HG02798 (cell line): ENCODE measurements at regions not wholly inside any gene's neighbourhood (a gene's known extent, or its start where the extent isn't known, plus 50 kb on each side); places are given as distances from the start of the nearest gene placed in this dataset.

ENCODE experiments used
- ATAC-seq: cut with Tn5 transposase; IDR thresholded peaks from one replicate; pipeline ENCODE4 v1.9.1; 2021; ENCODE audit warnings: mild to moderate bottlenecking; ENCODE audit not compliant: unreplicated experiment, poor library complexity

DNA sequence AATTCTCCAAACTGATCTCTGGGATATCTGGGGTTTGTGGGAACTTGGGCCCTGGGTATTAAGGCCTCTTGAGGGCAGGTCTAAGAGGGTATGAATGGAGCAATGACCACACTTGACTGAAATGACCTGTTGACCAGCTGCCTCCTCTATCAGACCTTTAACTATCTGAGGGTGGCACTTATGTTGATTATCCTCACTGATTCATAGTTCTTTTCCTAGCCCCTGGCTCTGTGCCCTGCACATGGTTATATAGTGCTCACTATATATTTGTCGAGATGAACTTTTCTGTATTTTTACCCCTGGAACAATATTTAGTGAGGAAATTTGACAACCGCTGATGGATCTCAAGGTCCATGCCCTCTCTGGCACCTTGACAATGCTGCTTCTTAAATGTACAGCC is 305.5 kb upstream of the PLET1 start:
- ATAC-seq = no peak

DNA sequence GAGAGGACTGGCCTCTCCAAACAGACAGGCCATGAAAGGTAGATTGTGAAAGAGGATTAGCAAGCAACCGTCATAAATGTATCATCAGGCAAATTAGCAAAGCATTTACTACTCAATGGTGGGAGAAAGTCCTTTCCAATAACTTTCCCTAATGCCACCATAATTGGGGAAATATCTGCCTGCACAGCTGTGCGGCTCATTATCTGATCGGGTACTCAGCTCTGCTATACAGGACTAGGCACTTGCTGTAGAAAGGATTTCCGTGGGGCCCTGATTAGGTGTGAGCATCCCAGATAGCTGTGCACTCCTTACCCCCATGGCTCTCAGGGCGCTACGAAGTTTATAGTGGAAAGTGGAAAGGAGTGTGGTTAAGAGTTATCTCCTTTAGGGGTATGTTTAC is 309.7 kb upstream of the PLET1 start:
- ATAC-seq = no peak

DNA sequence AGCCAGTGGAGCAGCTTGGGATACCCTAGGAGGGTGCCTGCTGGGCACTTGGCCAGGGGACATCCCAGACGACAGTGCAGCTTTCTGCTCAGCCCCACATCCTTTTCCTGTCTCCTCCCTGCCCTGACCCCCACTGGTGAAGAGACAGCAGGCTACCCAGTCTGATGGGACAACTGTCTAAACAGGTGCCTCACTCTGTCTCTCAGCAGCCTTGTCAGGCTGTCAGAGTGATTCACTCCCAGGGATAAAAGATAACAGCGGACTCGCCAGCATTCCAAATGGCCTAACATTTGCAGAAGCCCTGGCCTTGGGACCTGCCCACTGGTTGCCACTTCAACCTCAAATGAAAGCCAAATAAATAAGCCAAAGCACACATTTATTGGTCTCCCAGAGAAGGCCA is 318.6 kb upstream of the PLET1 start:
- ATAC-seq = no peak

DNA sequence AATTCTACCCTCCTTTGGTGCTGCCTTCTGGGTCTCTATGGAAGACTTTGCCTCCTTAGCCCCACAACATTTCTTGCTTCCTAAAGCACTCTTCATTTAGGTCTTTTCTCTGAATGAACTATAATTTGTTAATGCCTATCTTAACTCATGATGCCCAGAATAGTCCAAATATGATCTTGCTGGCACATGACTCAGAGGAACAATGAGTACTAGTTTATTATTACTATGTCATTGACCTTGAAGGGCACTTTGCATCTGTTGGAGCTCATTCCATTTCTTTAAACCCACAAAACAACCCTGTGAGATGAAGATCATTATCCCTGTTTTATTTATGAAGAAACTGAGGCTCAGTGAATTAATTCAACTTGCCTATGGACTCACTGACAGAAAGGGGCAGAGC is 320.2 kb upstream of the PLET1 start:
- no peak for ATAC-seq

DNA sequence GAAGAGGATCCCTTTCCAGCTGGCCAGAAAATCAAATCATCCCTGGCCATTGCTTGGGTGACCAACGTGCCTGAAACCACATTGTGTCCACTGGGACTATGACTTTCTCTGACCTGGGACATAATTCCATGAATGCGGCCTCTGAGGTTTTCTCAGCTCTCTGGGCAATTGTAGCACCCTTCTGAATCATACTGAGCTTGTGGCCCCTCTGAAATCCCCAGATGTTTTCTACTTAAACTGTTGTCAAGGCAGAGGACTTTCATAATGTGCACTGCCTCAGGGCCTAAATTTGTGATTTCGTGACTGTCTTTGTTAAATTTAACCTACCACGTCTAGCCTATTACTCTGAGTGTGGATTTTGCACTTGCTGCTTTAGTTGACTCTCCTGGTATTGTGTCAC is 321.1 kb upstream of the PLET1 start:
- peak; percentile 31 for ATAC-seq

DNA sequence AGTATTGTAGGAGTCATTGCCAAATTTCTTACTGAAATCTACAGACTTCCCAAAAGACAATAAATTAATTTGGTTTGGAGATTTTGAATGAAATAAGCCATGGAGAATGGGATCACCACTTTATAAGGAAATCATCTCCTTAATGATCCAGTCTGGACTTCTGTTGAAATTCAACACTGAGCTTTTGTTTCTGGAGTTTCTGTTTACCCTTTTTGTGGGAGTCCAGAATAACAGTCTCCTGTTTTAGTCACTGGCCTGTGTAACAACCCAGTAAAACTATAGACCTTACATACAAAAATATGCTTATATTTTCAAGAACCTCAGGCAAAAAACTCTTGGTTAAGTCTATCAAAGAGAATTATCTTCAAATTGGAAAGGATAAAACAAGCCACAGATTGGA is 321.7 kb upstream of the PLET1 start:
- no peak for ATAC-seq

DNA sequence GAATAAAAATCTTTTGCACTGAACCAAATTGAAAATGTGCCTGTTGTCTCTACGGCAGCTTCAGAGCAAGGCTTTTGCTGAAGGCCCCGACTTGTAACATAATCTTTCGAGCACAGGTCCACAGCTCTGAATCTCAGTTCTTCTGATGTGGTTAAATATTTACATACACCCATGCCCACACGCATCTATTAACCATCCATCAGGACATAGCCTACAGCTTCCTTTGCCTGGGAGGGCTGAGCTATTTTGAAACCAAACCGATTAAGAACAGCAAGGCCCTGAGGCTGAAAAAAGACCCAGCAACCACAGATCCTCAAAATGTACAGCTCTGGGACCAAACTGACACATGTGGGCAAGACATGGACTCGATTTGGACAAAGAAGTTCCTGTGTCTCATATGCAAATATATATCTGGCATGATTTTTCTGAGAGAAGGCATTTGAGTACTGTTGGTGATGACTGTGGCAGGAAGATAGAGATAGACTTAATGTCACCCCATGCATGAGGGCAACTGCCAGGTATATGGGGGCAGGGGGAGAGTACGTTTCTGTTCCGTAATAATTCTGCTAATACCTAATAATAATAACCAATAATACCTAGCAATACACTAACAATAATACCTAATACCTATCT is 322.7 kb upstream of the PLET1 start:
- peak; percentile 88 for ATAC-seq

DNA sequence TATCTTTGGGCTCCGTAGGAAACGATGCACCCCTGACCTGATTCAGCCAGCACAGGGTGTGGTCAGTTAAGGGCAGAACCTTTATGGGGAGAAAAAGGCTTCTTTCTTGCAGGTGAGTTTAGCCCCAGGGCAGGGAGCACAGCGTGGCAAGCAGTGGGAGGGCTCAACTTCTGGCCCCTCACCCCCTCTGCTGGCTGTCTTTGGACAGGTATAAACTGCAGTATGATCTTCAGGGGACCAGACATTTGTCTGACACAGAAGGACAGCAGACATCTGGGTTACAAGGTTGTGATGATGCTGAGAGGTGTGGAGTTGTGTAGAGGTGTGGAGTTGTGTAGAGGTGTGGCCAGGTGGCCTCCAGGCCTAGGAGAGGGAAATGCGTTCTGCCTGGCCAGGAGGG is 324.0 kb upstream of the PLET1 start:
- ATAC-seq = no peak

DNA sequence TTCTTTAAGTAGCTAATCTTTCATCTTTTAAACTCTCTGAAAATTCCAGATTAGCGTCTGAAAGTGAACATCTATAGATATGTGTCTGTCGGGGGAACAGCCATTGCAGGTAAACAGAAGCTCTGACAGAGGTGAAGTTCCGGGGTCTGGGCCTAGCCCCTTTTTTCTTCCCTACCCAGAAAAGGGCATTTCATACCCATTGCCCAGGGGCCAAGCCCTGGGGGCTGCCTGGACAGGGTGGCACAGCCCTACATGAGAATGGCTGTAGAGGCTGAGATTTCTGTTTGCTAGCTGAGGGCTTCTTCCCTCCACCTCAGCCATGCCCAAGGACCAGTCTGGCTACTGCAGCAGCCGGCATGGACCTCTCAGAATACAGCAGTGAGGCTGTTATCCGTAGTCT is 327.0 kb upstream of the PLET1 start:
- ATAC-seq = no peak

DNA sequence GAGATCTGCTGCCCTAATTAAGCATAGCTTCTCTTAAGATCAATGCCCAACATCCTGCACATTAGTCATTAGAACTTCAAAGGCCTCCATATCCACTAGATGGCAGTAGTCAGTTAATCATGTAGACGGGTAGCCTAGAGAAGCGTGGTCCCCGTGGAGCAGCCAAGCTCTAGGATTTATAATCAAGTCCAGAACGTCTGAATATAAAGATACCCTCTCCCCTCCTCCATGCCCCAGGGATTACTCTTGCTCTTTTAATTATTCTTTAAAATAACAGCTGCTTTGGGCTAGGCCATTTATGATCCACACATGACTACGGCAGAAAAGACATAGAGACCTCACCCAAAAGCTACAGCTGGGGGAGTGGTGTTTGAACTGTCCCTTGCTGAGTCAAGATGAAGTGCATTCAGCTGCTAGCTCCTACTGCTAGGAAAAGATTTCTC is 327.6 kb upstream of the PLET1 start:
- peak; percentile 54 for ATAC-seq

DNA sequence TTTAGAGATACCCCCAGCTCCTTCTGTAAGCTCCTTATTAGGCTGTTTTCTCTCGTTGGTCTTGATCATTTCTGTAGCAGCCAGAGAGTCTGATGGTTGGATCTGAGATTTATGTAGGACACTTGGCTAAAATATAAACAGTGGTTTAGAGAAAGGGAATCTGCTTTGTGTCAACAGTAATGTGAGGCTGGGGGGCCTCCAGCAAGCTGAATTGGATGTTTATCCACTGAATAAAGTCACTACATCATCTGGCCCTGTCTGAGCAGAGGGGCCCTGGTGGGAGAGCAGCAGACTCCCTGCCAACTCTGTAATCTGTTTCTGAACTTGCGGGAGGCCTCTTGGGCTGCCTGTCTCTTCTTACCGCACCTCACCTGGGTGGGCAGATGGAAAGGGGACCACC is 328.5 kb upstream of the PLET1 start:
- no peak for ATAC-seq

DNA sequence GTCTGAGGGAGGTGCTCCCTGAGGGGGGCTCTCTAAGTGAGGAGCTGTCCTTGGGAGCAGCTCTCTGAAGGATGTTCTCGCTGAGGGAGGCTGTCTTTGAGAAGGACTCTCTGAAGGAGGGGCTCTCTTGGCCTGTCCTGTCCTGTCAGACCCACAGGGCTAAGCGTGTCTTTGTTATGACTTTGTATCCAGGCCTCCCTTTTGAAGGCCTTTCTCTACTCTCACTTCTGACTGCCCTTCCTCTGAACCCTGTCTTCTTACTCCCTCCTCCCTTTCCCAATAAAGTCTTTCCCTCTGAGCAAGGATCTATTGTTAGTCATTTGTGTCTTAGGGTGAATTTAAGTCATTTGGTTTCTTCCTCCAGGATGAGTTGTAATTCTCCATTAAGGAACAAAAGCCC is 330.1 kb upstream of the PLET1 start:
- ATAC-seq = no peak

DNA sequence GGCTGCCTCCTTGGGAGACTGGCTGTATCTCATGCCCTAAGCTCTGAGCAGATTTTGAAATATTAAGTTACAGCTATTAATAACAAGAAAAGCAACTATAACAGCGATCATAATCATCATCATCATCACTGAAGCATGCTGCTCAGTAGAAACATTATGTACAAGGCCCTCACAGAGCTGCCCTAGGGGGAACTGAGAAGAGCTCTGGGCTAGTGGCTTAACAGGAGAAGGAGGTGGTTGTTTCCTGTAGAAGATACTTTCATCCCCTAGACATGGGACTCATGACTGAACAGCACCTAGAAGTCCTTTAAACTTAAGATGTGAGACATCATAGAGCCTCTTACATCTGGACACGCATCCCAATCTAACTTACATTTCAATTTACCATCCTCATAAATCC is 332.8 kb upstream of the PLET1 start:
- peak; percentile 45 for ATAC-seq

DNA sequence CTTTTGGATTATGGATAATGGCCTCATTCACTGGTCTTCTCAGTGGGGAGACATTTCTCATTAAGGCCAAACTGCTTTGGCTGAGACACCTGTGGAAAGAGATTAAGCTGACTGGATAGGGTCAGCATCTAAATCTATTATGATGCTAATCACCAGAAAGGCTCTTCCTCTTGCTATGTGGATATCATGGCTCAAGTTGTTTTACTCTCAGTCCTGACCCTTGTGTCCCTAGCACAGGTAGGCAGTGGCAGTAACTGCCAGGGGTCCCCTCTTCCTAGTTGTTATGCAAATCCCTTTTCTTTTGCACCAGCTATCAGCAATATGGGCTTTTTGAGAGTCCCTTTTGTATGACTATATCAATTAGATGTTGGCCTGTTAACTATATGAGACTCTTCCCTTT is 335.7 kb upstream of the PLET1 start:
- no peak for ATAC-seq

DNA sequence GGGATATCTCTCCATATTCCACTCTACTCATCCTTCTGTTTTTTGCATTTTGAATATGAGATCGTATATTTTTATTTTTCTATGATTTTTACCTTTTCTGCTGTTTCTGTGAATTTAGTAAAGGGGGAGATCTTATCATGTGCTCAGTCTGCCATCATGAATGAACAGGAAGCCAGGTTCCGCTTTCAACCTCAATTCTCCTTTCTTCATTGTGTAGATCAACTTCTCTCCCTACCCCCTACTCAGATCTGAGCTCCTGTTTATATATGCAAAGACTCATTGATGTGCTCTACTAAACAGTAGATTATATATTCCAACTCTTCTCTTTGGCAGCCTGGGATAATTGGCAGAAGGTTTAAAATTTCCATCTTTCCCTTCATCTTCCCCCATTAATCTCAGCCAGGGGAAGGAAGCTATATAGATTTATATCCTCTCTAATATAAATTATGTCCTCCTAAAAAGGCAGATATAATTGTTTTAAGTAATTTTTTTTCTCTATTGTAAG is 336.7 kb upstream of the PLET1 start:
- ATAC-seq = no peak

DNA sequence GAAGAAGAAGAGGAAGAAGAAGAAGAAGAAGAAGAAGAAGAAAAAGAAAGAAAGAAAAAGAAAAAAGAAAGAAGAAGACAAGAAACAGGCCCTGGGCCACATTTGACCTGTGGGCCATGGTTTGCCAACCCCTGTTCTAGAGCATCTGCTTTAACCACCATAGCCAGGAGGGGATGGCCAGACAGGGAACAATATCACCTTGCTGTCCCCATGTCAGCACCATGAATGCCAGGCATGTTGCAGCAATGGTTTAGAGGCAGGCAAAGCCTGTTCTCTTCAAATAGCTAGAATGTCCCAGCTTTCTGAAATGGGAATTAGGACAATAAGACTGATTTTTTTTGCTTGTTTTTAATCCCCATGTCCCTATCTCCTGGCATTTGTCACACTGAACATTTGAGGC is 338.6 kb upstream of the PLET1 start:
- no peak for ATAC-seq

DNA sequence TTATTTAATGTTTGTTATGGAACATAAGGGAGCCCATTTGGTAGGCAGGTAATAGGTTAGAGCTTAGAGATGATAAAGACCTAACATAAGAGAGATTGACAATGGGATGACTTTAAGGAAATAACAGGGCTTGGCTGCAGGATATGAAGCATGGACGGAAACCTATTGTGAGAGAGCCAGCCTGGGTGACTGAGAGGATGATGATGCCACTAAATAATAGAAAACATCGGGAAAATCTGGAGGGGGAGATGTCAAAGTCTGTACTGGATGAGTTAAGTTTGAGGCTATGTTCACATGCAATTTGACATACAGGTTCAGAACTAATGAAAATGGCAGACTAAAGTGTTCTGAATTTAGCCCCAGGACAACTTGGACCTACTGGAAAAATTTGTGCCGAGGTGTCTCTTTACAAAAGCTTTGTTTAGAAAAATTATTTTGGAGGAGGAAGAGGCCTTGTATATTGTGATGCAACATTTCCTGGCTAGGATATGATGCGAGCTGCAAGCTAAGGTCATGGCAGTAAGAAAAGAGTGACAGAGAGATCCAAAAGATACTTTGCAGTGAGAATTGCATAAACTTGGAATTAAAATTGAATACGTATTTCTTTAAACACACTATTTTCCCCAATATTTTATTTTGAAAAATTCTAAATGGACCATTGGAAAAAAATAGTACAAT is 339.3 kb upstream of the PLET1 start:
- no peak for ATAC-seq

DNA sequence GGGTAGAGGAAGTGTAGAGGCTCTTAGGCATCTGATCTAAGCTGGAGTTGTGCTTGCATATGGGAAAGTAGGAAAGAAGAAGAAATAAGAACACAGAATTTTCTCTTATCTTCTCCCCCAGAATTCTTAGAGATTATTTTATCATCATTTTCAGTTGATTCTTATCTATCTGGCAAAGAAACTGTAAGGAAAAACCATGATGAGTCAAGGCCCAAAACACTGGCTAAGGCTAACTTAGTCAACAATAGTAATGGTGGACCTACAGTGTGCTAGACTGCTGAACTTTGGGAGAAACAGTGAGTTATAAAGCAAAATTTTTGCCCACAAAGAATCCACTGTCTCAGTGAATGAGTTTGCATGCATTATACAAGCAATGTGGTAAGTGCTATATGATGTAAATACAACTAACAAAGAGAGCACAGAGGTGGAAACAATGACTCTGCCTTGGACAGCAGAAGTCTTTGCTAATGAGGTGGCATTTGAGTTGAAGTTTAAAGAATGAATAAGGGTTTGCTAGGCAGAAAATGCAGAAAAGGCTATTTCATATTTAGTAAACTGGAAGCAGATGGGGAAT is 344.5 kb upstream of the PLET1 start:
- ATAC-seq = no peak

DNA sequence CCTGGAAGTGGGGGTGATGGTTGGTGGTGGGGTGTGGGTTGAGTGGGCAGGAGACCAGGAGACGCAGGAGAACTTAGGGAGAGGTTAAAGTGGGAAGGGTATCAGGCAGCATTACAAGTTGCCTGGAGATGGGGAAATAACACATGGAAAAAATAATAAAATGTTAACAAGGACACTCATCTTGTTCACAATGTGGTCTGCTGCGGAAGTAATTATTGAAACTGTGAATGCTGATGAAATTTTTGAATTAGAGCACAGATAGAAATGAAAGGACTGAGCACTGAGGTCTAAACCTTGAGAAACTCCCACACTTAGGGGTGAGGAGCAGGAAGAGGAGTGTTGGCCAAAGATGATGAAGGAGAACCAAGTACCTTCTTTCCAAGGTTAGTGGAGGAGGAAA is 346.0 kb upstream of the PLET1 start:
- peak; percentile 42 for ATAC-seq

DNA sequence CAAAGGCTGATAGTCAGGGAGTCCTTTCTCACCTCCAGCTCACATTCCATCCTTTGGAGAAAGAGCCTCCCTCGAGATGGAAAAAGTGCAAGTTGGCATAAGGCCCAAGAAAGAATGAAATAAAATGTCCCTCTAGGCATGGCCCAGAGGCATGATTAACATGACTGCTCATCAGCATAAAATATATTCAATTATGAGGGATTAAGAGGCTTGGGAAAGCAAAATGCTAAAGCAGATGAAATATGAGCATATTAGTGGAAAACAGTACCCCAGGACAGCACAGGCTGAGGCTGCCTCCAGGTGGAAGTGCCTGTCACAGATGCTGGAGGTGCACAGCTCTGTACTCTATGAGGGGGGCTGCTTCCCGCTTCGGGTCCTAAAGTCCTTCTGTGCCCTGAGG is 347.8 kb upstream of the PLET1 start:
- no peak for ATAC-seq

DNA sequence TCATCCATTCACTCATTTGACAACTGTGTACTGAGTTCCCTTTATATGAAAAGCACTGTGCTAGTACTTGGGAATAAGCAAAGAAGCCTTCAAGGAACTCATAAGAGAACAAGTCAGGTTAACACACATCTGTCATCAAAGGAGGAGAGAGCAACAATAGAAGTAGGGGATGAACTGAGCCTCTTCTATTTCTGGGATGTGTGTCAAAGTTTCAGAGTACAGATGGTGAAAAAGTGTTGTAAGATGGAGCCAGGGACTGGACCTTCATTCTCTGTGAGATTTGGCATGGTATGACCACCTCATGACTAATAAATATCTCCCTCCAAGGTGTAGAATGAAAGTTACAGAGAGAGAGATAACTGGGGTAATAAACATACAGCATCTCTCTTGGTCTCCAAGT is 349.8 kb upstream of the PLET1 start:
- no peak for ATAC-seq
